ENCODE measurements at regions not wholly inside any gene's neighbourhood (a gene's known extent, or its start where the extent isn't known, plus 50 kb on each side); places are given as distances from the start of the nearest gene placed in this dataset.

- no peak for TF ChIP-seq CTCF (IDR thresholded peaks at IDR 0.05; ENCODE audit: low read depth, low read length)
- Histone ChIP-seq H3K27me3 (ENCODE audit: insufficient read depth, low read depth, severe bottlenecking) (no peaks in the 10 kb centered on the region), H3K27ac (no peak overlapping the region), H3K4me3 (ENCODE audit: low read depth, low read length) (no peak overlapping the region), H3K9me3 (ENCODE audit: severe bottlenecking) (no peaks in the 10 kb centered on the region), H3K36me3 (no peaks in the 10 kb centered on the region)
- DNase-seq, result no peak
These were observed 272.2 kb upstream of the NPVF start for GRCh38 chr7:25500393-25500921.

GRCh38 chr7:25503306-25503705 lies 275.0 kb upstream of the NPVF start:
- Histone ChIP-seq H3K9me3 (ENCODE audit: severe bottlenecking) (no peaks in the 10 kb centered on the region), H3K27me3 (ENCODE audit: insufficient read depth, low read depth, severe bottlenecking) (no peaks in the 10 kb centered on the region), H3K36me3 (no peaks in the 10 kb centered on the region), H3K4me3 (ENCODE audit: low read depth, low read length) (no peak overlapping the region), H3K27ac (no peak overlapping the region)
- TF ChIP-seq CTCF (IDR thresholded peaks at IDR 0.05; ENCODE audit: low read depth, low read length), result no peak
- DNase-seq, result no peak

GRCh38 chr7:25512061-25512687 lies 283.9 kb upstream of the NPVF start:
- no peak for DNase-seq
- no peaks in the 10 kb centered on the region for H3K36me3 ChIP-seq
- H3K27me3 ChIP-seq (ENCODE audit: insufficient read depth, low read depth, severe bottlenecking), result no peaks in the 10 kb centered on the region
- H3K9me3 ChIP-seq (ENCODE audit: severe bottlenecking), result peaks cover 2% of the 10 kb centered on the region
- no peak overlapping the region for H3K27ac ChIP-seq
- no peak for TF ChIP-seq CTCF (IDR thresholded peaks at IDR 0.05; ENCODE audit: low read depth, low read length)
- no peak overlapping the region for H3K4me3 ChIP-seq (ENCODE audit: low read depth, low read length)

- Histone ChIP-seq H3K27me3 (ENCODE audit: insufficient read depth, low read depth, severe bottlenecking) (no peaks in the 10 kb centered on the region), H3K27ac (no peak overlapping the region), H3K36me3 (no peaks in the 10 kb centered on the region), H3K4me3 (ENCODE audit: low read depth, low read length) (no peak overlapping the region), H3K9me3 (ENCODE audit: severe bottlenecking) (no peaks in the 10 kb centered on the region)
- no peak for DNase-seq
- no peak for TF ChIP-seq CTCF (IDR thresholded peaks at IDR 0.05; ENCODE audit: low read depth, low read length)
These were observed 287.5 kb upstream of the NPVF start for GRCh38 chr7:25515633-25516275.

GRCh38 chr7:25517906-25518305 lies 289.6 kb upstream of the NPVF start:
- TF ChIP-seq CTCF (IDR thresholded peaks at IDR 0.05; ENCODE audit: low read depth, low read length), result no peak
- no peak for DNase-seq
- Histone ChIP-seq H3K27ac (no peak overlapping the region), H3K9me3 (ENCODE audit: severe bottlenecking) (no peaks in the 10 kb centered on the region), H3K4me3 (ENCODE audit: low read depth, low read length) (no peak overlapping the region), H3K27me3 (ENCODE audit: insufficient read depth, low read depth, severe bottlenecking) (no peaks in the 10 kb centered on the region), H3K36me3 (no peaks in the 10 kb centered on the region)

All from WERI-Rb-1 (cell line).